GM21447 (cell line): ENCODE measurements at regions not wholly inside any gene's neighbourhood (a gene's known extent, or its start where the extent isn't known, plus 50 kb on each side); places are given as distances from the start of the nearest gene placed in this dataset.

ENCODE experiments used
- ATAC-seq: cut with Tn5 transposase; IDR thresholded peaks from one replicate; pipeline ENCODE4 v1.9.1; 2021; ENCODE audit not compliant: unreplicated experiment

GRCh38 chr2:11920993-11921583, 174.7 kb downstream of the LPIN1 start:
- no peak for ATAC-seq

GRCh38 chr2:11922294-11922693, 175.9 kb downstream of the LPIN1 start:
- ATAC-seq, result no peak

- no peak for ATAC-seq
These were observed 177.5 kb downstream of the LPIN1 start for GRCh38 chr2:11923935-11924334.

GRCh38 chr2:11925295-11926066, 179.0 kb downstream of the LPIN1 start:
- ATAC-seq, result no peak

- ATAC-seq, result no peak
These were observed 183.9 kb downstream of the LPIN1 start for GRCh38 chr2:11930211-11930761.

- ATAC-seq, result no peak
These were observed 185.6 kb downstream of the LPIN1 start for GRCh38 chr2:11932048-11932512.

- ATAC-seq, result no peak
These were observed 186.5 kb downstream of the LPIN1 start for GRCh38 chr2:11932962-11933361.

- peak; percentile 82 for ATAC-seq
These were observed 187.4 kb downstream of the LPIN1 start for GRCh38 chr2:11933854-11934253.

GRCh38 chr2:11936761-11937160, 190.3 kb downstream of the LPIN1 start:
- no peak for ATAC-seq

- no peak for ATAC-seq
These were observed 191.8 kb downstream of the LPIN1 start for GRCh38 chr2:11938196-11938595.

GRCh38 chr2:11939523-11939922, 193.1 kb downstream of the LPIN1 start:
- ATAC-seq, result no peak

- no peak for ATAC-seq
These were observed 193.8 kb downstream of the LPIN1 start for GRCh38 chr2:11940121-11940743.

GRCh38 chr2:11940799-11941198, 194.4 kb downstream of the LPIN1 start:
- no peak for ATAC-seq

- ATAC-seq, result no peak
These were observed 195.1 kb downstream of the LPIN1 start for GRCh38 chr2:11941201-11942177.

GRCh38 chr2:11942178-11942569, 195.7 kb downstream of the LPIN1 start:
- ATAC-seq, result no peak

- ATAC-seq, result no peak
These were observed 197.9 kb downstream of the LPIN1 start for GRCh38 chr2:11944311-11944710.

GRCh38 chr2:11945139-11946126, 199.0 kb downstream of the LPIN1 start:
- ATAC-seq, result peak; percentile 89

GRCh38 chr2:11947956-11948355, 201.5 kb downstream of the LPIN1 start:
- ATAC-seq, result no peak

GRCh38 chr2:11949732-11950523, 203.5 kb downstream of the LPIN1 start:
- no peak for ATAC-seq
